Muscle of back (tissue), 3 donors: ENCODE measurements at regions not wholly inside any gene's neighbourhood (a gene's known extent, or its start where the extent isn't known, plus 50 kb on each side); places are given as distances from the start of the nearest gene placed in this dataset.

Experiments
- DNase-seq, 3 donors: peaks; one replicate each; pipeline versions ENCODE4 v3.0.0 to v3.0.0-alpha.2; 2013

DNA sequence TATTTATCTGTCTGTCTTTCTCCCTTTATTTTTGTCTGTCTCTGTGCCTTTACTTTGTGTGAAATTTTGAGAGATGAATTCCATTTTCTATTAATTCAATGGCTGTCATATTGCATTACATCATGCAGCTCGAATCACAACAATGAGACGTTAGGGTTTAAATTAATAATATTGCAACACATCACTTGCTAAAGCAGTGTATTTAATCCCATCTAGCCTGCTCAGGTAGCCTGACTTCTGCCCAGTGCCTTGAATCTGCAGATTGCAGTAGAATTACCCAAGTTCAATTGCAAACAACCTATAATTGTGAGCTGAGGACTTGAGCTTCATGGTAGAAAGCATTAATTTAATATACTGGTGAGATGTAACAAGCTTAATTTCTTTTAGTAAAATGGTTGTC is 235.7 kb upstream of the TSHZ2 start:
- DNase-seq, result no peak

DNA sequence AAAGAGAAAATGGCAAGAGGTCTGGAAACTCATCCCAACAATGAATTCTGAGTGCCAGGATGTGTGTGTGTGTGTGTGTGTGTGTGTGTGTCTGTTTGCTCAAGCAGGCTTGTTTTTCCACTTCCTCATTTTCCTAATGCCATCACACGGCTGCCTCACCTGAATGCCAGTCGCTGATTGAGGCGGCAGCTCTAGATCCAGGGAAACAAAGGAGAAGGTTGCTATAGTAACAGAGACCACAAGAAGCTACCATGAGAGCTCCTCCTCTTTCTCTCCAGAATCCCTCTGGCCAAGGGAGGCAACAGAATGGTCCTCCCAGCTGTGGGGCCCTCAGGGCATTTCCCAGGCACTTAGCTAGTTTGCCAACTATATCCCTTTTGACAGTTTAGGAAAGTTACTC is 241.1 kb upstream of the TSHZ2 start:
- no peak for DNase-seq

DNA sequence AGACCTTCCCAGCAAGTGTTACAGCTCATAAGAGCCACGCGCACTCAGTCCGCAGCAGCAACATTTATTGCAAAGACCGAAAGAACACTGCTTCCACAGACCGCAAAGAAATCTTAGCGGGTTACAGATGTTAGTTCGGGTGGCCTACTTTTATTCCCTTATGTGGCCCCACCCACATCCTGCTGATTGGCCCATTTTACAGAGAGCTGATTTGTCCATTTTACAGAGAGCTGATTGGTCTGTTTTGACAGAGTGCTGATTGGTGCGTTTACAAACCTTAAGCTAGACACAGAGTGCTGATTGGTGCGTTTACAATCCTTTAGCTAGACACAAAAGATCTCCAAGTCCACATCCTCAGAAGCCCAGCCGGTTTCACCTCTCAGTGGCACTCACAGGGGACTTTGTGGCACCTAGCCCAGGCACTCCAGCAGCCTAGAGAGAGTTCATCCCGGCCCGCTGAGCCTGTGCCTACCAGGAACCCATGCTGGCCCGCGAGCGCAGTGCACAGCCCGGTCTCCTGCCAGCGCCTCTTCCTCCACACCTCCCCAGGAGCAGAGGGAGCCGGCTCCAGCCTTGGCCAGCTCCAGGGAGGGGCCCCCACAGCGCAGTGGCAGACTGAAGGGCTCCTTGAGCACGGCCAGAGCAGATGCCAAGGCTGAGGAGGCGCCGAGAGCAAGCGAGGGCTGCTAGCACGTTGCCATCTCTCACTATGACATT is 244.3 kb upstream of the TSHZ2 start:
- DNase-seq, result no peak

DNA sequence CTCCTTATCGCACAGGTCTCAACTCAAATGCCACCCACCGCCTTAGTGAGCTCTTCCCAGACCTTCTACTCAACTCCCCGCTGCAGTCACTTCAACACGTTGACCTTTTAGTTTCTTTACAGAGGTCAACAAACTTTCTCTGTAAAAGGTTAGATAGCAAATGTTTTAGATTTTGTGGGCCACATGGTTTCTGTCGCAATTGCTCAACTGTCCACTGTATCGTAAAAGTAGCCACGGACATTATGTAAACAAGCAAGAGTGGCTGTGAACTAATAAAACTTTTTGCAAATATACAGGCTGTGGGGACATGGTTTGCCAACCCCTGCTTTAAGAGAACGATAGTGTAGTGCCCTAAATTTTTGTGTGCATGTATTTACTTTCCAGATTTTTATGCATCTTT is 247.6 kb upstream of the TSHZ2 start:
- DNase-seq, result no peak

DNA sequence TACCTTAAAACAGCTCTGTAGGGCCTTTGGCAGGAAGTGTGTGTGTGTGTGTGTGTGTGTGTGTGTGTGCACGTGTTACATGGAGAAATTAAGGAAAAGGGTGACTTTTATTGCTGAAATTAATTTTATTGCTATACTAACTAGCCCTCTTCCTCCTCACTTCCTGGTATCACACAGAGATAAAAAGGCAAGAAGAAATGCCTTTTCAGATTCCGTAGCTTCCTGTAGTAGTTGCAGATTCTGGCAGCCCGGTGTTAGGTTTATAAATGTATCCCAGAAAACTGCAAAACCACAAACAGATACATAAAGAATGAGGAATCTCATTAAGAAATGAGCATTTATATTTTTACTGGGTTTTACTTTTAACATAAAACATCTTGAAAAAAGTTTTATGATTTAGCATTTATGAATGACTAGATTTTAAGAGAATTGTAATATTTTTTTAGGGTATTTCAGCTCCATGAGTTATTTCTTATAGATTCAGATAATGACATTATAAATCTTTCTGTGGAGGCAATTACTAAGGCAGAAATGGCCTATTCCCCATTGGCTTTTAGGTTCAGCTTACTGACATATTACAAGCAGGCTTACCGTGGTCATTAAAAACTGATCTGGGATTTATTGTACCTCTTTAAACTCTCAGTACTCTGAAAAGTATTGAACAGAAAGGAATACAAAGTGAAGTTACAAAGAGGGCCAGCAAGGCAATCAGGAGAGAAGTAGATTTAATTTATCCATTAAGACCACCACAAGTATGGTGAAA is 249.1 kb upstream of the TSHZ2 start:
- no peak for DNase-seq

DNA sequence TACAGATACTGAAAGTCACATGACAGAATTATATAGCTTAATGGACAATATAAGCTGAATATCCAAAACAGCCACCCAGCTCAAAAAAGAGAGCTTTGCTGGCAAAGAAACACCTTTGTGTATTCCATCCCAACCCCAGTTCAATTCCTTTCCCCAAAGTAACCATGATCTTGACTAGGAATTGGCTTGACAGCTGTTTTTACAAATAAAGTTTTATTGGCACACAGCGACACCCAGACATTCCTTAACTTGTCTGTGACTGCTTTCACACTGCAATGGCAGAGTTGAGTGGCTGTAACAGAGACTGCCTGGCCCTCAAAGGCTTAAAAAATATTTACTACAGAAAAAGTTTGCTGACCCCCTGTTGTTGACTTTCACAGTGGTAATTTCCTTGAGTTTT is 264.0 kb upstream of the TSHZ2 start:
- no peak for DNase-seq

DNA sequence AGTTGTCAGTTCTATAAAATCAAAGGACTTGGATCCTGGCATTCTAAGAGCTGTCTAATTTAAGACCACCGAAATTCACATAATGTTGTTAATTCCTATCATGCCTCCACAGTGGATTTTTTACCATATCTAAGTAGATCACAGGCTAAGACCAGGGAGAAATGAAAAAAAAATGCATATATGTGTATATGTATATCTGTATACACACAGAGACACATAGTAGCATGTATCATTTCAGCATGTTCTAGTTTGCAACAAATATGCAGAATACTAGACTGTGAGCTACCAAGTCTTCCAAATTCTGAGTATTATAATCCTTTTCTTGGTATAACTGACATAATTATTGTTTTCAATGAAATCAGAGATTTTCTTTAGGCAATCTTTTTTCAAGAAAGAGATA is 267.6 kb upstream of the TSHZ2 start:
- DNase-seq, result no peak

DNA sequence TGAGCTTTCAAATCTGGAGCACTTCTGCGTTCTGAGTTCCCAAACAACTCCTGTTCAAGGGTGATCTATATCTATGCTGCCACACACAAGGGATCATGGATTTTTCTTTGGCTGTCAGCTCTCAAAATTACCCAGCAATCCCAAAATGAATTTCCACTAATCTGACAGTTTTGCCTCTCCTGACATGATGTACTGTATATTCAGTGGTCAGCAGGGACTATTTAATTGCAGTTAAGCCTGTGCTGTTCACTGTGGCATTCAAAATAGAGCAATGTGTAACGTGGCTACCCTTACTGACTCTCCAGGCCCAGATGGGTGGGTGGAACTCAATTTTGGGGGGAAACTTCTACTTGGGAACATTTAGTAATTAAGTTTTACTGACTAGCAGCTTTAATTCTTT is 283.8 kb upstream of the TSHZ2 start:
- DNase-seq, result no peak

DNA sequence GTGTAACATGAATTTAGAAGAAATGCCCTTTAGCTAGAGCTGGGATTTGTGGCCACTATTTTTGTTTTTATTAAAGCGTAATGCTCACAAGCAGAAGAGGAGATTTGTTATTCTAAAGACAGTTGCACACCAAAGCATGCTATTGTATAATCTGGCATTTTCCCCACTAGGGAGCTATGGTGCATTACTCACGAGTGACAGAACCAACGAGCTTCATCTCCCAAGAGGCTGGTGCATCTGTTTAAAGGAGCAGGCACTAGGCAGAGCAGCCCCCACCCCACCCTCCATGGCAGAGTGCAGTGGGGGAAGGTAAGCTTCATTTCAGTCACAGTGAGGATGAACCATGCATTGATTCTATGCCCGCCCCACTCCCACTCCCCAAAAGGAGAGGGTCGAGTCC is 287.3 kb upstream of the TSHZ2 start:
- DNase-seq, result peak in 1 of 3 donors; percentile 2

DNA sequence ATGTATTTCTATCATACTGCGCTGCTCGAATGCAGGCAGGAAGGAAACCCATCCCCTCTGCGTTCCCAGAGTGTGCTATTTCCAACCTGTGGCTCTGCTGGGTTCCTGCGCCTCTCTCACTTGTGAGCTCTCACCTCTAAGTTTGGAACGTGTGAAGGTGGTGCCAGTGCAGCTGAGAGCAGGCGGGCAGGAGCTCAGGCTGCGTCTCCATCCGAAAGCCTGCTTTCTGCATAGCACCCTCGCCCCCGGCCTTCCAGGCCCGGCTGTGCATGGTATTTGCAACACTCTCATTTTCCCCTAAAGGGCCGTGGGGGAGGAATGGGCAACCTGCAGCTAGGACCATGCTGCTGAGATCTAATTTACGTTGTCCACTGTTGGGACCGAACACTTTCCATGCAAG is 288.0 kb upstream of the TSHZ2 start:
- no peak for DNase-seq

DNA sequence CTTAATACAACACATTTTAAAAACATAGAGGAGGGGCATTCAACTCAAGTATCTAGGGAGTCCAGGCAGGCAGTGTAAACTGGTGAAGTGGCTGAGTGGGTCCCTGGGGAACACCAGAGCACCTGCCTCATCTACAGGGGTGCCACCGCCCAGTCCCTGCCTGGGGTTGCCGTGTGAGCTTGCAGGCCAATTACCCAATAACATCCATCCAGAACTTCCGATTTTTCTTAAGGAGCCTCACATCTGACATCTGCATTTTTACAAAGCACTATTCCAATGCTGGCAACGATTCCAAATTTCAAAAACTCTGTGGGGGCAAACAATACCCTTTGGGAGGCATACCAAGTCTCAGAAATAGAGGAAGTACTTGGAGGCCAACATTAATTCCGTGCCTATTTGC is 288.4 kb upstream of the TSHZ2 start:
- no peak for DNase-seq

DNA sequence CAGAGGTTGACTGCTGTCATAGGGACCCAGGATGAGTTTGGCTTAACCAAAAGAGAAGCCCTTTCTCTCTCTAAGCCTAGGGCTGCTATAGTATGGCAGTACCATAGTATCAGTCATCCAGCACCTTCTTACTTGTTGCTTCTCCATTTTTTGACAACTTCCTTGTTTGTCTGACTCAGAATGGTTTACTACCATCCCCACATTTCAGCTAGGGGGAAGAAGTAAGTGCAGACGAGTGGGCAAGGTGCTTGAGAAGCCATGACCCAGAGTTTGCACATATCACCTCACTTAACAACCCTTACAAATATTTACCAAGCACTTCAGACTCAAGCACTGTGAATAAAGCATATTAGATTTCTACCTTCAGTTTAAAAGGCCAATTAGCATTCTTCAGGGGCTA is 289.9 kb upstream of the TSHZ2 start:
- DNase-seq, result no peak

DNA sequence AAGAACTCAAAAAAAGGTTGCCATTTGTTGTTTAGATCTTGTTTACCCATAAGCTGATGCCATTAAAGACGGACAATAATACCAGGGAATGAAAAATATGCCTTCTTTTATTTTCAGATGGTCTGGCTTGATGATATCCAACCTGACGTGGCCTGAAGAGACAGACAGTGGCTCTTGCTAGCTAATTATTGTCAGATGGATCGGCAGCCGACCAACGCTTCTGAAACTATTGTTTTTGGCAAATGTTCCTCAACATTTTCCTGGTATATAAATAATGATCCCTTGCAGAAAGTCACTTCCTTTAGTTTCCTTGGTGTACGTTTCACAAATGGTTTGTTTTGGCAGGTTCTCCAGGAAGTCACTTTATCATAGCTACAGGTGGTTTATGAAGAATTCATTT is 290.9 kb upstream of the TSHZ2 start:
- DNase-seq, result no peak

DNA sequence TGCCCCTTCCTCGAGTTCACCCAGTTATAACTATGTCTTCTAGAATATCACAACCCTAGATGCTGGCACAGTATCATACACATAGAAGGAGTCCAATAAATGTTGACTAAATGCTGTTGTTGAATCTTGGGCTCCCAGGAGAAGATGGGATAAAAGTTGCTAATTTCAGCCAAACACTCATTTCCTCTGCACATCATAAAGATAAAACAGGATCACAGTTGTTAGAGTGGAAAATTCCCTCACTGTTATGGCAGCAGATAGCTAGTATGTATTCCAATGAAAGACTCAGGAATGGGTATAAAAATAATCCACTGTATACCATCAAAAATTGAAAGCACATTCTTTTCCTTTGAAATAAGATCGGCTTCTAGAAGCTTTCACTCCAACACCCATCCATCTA is 294.9 kb upstream of the TSHZ2 start:
- no peak for DNase-seq

DNA sequence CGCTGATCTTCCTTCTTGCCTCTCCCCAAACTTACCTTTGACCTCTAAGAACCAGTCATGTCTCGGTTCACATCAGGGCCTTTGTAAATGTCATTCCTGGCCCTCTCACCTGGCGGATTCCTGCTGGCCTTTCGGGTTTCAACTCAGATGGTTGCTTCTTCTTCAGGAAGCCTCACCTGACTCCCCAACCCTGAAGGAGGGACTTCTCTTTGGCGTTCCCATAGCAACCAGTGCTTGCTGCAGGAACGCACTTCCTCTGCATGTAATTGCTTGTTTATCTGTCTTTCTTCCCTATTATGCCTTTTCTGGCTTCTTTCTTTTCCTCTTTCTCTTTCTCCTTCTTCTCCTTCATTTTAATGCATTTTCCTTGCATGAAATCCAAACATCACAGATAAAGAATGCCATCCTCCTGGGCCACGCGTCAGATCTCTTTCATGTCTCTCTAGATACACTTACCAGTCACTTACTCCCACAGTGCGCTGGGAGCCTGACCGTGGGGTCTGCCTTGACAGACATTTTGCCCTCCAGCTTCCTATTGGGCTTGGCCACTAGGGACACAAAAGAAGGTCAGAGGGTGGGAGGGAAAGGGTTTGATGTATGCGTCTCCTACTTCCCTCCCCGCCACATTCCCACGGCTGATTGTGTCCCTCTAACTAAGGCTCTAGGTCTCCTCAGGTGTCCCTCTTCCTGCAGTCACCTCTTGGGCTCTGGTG is 295.7 kb upstream of the TSHZ2 start:
- no peak for DNase-seq

DNA sequence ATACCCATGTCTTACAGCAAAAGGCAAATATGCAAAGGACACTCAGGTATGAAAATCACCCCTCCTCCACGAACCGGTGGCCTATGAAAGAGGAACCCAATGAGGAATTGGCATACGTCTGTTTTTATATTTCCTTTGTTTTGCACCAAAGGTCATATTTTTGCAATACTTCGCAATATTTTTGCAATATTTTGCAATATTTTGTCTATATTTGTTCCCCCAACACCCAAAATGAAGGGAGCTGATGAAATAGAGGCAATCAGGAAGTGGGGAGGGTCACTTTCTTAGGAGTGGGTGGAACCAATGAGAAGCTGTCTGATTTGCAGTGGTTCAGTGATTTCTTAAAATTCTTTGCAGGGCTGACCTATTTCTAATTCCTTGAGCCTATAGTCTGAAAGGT is 296.8 kb upstream of the TSHZ2 start:
- DNase-seq, result no peak

DNA sequence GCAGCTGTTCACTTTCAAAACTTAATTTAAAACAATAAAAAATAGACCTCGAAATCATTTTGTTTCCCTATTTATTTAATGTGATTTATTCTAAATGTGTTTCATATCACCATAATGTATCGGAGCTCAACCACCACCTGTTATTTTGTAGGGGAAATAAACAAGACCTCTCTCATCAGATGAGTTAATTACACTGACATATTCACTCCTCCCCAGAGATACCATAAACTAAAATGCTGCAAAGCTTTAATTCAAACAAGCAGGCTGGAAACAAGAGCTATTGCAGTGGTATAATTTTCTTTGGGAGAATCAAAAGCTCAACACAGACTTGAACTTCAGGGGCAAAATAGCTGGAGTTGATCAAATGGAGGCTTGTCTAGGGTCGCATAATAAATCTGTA is 303.5 kb upstream of the TSHZ2 start:
- no peak for DNase-seq

DNA sequence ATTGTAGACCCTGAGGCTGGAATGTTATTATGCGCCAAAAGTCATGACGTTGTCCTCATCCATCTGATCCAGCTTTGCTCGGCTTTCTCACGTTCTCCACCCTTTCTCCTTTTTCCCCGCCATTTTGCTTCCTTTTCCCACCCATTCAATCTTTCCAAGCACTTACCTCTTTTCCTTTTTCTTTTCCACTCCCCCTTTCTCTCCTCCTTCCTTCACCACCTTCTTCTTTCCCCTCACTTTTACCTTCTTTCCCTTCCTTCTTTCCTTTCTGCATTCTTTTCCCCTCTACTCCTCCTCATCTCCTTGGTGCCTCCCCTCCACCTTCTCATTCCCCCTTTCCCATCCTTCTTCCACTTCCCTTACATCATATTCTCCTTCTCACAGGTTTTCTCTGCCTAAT is 304.8 kb upstream of the TSHZ2 start:
- DNase-seq, result no peak

DNA sequence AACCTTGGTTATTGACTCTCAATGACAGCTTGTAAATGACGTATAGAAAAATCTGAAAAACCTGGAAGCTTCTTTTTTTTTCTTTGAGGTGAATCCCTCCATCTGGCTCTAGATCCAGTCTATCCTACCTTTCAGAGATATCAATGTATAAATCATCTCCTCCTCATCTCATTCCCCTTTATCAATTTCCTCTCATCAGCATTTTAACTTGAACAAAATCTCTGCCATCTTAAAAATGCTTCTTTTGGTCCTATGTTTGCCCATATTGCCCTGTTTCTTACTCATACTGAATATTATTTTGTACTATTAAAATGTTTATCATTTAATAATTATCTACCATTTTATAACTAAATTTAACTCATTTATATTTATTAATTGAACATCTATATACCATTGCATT is 306.7 kb upstream of the TSHZ2 start:
- DNase-seq, result no peak

DNA sequence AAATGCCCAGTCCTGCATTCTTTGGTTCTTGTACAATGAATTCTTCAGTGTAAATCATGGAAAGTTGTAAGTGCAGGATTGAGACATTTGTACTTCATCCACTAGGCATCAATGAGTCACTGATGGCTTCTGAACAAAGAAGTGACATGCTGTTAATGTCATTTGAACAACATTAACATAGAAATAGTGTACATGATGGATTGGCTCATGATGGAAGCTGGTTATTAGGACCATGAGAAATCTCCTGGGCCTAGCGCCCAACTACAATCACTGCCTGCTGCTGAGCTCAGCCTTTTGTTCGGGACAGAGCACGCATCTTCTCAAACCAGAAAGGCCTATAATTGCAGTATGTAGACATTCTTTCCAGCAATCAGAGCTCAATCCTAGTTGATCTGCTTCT is 316.8 kb upstream of the TSHZ2 start:
- no peak for DNase-seq

DNA sequence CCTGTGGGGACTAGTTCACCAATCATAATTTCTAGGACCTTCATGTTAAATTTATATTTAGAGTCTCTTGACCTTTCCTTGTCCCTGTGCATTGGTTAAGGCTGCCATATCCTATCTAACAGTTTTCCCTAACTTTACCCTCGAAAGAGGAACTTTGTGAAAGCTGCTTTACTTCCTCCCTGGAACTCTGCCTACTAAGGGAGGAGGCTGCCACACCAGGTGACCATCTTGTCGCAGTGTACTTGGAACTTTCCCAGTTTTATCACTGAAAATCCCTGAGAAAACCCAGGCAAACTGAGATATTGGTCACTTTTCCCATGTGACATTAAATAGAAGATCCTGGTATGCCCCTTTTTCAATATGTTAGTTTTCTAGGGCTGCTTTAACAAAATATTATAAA is 317.6 kb upstream of the TSHZ2 start:
- no peak for DNase-seq

DNA sequence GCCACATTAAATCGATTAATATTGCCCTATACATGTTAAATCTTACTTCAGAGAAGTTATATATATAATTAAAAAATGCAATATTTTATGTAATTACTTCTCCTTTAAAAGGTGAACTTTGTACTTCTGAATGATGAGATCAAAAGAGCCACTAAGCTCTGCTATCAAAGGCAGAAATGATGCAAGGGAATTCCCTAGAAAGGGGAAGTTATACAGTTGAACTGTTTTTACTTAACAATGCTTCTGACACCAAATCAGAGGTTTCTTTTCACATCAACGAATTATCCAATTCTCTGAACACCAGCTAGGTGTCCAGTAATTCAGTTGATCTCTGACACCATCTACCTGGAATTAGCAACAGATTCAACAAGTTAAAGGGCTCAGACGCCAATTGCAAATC is 319.9 kb upstream of the TSHZ2 start:
- DNase-seq, result no peak

DNA sequence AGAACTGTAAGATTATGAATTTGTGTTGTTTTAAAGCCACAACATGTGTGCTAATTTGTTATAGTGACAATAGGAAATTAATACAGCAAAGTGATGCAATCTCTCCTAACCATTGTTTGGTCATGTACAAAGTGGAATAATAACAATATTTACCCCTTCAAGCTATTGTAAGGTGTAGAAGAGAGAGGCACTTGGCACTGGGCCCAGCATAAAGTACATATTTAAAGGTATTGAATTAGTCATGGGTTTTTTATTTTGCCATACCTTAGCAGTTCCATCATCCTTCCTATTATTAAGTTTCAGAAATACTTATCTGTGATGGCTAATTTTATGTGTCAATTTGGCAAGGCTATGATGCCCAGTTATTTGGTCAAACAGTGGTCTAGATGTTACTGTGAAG is 322.4 kb upstream of the TSHZ2 start:
- DNase-seq, result no peak
